ENCODE measurements at regions not wholly inside any gene's neighbourhood (a gene's known extent, or its start where the extent isn't known, plus 50 kb on each side); places are given as distances from the start of the nearest gene placed in this dataset.

- no peak for TF ChIP-seq EZH2 (IDR thresholded peaks at IDR 0.05; ENCODE audit: low read length)
- no peak for TF ChIP-seq CTCF (optimal IDR thresholded peaks at IDR 0.05 in 1 of 3, IDR thresholded peaks at IDR 0.05 in 1 of 3, conservative IDR thresholded peaks at IDR 0.05 in 1 of 3; ENCODE audit: extremely low read depth in 1 of 3, insufficient read depth in 2 of 3, low read length in 3 of 3)
Observed at GRCh38 chr16:85389679-85390470, 223.2 kb upstream of the GSE1 start.
